ENCODE measurements at regions not wholly inside any gene's neighbourhood (a gene's known extent, or its start where the extent isn't known, plus 50 kb on each side); places are given as distances from the start of the nearest gene placed in this dataset.

DNA sequence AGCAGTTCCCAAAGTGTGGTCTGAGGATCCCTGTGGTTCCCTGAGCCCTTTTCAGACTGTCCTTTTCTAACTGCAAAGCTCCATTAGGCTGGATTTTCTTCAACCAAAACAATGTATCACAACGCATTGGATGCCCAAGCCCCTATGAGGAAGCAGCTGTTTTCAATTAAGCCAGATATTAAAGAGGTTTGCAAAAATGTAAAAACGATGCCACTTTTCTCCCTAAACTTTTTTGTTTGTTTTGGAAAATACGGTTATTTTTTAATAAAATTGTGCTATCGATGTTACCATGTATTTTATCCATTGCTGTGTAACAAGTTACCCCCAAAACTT is 170.4 kb upstream of the BCOR start:
- DNase-seq: no peak

DNA sequence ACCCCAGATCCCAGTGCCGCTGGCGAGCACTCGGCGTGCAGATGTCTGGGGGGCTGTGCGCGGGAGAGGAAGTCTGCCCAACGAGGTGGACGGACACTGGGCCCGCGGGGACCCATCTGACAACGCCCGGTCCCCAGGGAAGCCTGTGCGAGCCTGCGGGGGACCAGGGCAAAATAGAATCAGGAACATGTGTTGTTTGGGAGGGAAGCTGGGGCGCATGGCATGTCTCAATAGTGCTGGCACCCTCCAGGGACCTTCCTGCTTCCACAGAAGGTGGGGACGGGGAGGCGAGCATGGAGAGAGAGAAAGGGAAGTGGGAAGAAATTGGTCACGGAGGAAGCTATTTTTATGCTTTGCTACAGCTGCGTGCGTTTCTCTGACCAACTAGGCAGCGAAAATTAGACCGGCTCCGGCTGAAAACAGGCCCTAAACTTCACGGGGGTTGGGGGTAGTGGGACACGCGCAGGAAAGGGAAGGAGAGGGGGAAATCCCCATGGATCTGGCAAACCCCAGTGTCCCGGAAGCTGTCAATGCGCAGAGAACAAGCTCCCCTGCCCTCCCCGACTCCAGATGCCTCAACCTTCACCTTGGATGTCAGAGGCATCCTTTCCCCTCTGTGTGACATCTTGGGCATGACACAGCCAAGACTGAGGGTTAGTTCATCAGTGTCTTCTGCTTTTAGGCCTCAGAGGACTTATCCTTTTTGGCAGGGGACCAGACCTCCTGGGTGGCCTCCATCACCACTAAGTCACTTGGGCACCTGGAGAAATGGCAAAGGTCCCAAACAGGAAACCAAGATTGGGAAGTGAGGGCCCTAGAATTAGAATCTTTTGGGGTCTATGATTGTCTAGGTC is 169.8 kb upstream of the BCOR start:
- DNase-seq: no peak

DNA sequence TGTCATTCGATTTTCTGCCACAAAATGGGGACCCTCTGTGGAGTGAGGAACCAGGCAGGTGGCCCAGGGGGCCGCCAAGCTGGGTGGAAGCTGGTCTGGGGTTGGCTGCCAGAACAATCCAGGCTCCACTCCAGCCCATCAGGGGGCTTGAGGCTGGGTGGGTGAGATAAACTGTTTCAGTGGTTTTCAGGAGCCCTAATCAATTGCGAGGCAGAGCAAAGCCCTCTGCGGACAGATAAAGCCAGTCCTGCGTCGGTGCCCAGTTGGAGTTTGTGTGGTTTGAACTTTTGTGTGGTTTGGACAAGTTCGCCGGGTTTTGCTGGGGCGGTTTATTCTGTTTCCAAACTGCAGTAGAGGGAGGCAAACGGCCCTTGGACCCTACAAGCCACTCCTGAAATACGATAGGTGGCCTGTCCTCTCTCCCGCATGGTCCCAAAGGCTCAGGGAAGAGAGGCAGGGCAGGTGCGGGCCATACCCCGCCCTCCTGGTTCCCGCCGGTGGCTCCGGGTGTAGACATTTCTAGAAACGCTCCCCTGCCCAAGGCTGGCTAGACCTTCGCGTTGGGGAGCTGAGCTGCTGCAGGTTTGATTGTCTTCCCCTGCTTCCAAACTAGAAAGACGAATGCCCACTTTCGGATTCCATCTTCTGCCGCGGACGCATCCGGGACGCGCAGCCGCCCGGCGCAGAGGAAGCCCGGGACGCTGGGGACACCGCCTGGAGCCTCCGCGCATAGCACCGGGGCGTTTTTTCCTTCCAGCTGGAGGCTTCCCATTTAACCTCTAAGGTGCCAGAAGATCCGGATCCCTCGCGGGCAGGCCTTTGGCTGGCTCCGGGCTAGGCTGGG is 169.0 kb upstream of the BCOR start:
- DNase-seq: peak; percentile 35

DNA sequence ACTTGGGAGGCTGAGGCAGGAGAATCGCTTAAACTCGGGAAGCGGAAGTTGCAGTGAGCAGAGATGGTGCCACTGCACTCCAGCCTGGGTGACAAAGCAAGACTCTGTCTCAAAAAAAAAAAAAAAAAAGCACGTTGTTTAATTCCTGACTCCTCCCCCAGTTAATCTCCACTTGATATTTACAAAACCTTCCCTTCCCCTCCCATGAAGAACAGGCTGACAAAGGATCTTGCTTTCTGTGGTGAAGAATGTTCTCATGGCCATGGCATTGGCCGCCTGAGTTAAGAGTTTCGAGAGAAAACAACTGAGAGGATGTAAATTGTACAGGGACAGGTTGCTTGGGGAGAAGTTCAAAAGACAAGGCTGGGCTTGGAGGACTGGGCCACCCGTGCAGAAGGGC is 168.2 kb upstream of the BCOR start:
- DNase-seq: no peak

DNA sequence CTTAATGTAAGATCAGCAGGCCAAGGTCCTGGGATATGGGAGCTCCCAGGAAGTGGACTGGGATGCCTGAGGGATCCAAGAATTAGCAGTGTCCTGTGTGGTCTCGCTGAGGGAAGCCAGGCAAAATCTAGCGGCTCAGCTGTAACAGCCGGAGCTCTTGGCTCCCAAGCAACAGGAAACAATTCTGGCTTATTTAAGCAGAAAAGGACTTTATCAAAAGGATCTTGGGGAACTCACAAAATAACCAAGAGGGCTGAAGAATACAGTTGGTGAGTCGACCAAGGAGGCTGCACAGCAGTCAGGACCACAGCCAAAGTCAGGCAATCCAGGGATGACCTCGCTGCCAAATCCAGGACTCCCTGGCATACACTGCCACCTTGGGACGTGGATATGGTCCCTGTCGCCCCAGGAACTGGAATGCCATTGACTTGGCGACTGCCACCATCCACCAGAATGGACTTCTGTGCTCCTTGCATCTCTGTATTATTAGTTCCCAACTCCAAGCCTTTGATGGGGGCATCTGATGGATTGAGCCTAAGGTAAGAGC is 165.3 kb upstream of the BCOR start:
- DNase-seq: no peak

DNA sequence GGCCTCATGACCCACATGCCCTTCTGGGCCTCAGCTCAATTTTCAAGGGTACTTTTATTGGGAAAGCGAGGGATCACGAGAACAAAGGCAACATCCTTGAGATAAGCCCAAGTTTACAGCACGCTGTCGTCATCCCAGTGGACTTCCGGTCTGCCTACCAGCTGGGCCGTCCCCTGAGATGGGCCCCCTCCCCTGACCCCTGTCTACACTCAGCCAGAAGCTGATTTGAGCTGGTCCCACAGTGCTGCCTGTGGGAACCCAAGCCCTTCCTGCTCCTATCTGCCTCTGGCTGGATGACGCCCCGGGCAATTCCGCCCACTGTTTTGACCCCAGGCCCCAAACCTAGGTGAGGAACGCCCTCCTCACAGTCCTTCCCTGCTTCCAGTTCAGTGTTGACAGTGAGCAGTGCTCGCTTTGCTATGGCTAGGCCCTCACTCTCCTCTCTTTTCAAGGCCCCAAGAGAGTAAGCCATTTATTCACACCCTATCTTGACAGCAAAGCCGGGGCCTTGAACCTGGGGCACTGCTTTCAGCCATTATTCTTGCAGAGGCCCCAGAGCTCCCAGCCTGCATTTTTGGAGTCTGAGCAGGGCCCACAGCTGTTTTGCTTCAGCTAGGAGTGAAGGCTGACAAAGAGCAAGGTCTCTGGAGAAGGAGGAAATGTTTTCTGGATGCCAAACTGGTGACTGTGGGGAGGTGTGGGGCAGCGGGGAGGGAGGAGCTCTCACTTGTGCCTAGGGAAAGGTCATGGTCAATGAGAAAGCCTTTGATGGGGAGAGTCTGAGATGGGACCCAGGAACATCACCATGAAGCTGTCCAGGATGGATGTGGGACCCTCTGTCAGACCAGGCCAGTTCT is 164.6 kb upstream of the BCOR start:
- DNase-seq: no peak

DNA sequence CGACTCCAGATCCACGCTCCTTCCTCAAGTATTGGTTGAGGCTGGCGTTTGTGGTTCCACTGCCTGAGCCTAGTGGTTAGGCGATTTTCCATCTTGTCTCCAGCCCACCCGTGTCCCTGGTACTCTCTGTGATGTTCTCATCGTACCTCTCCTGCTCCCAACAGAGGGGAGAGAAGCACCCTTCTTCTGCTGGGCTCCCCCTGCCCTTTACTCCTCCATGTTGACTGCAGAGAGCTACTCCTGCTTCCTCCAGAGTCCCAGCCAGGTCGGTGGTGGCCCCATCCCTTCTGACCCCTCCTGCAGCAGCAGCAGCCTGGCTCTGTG is 164.0 kb upstream of the BCOR start:
- DNase-seq: no peak

DNA sequence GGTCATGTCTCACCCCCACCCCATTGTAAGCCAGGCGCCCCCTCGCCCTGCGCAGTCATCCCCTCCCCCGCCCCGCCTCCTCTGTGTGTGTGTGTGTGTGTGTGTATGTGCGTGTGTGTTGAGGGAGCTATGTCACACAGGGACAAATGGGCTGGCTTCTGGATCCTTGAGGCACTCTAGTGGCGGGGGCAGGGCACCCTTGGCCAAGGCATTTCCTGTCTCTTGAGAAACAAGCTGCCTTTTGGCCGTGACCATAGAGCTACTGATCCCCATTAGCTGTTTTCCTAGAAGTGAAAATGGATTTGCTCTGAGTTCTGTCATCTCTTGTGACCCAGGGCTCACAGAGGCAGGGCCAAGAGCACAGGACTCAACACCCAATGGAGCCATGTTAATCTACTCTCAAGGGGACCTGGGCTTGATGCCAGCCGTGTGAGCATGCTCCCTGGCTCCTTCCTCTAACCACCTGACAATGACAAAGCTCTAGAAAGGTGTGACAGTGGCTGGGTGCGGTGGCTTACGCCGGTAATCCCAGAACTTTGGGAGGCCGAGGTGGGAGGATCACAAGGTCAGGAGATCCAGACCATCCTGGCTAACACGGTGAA is 162.5 kb upstream of the BCOR start:
- DNase-seq: no peak

DNA sequence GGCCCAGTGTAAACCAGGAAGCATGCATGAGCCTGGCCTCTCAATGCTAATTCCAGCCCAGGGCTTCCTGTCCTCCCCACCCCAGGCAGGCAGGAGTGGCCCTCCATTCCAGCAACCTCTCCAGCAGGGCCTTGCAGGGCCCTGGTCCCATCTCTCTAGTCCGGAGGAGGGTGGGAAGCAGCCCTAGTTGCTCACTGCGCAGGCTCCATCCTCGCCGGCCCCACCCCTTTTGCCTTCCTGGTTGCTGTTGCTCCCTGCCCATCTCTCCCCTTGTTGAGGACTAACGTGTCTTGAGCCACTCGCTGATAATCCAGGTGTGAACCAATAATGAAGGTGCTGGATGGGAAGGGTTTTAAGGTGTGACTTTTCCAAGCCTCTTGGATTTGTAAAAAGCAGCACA is 161.2 kb upstream of the BCOR start:
- no peak for DNase-seq

DNA sequence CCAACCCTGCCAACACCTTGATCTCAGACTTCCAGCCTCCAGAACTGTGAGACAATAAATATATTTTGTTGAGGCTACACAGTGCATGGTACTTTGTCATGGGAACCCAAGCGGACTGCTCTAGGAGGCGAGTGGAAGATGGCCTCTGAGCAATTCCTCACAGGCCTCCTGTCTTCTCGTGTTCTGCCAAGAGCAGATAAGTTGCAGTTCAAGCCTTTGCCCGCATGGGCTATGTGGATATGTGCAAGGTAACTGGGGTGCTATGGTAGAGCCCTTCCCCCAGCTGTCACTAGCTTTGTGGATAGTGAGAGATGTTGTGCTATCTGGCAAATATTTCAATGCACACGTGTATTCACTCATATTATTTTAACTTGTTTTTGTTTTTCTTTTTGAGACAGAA is 156.0 kb upstream of the BCOR start:
- no peak for DNase-seq

DNA sequence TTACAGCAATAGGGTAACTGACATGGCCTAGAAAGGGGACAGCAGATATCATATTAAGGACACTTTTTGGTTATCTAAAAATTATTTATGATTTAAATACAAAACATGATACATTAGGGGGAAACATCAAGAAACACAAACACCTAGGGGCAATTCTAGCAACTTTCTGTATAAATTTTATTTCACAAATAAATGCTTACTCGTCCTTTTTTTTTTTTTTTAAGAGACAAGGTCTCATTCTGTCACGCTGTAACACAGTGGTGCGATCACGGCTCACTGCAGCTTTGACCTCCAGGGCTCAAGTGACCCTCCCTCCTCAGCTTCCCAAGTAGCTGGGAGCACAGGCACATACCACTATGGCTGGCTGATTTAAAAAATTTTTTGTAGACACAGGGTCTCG is 151.8 kb upstream of the BCOR start:
- no peak for DNase-seq

DNA sequence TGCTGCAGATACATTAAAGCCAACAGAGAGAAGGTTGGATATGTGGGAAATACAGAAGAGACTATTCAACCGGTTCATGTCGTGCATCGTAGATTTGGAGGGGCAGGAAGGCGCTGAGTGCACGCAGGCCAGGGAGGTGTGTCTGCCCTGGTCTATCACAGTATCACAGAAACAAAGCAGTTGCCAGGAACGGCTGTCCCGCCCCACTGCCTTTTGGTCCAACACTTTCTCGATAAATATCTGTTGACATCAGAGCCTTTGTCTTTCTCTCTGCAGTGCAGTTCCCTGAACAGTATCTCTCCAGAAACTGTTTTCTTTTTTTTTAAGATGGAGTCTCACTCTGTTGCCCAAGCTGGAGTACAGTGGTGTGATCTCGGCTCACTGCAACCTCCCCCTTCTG is 151.1 kb upstream of the BCOR start:
- DNase-seq: no peak

DNA sequence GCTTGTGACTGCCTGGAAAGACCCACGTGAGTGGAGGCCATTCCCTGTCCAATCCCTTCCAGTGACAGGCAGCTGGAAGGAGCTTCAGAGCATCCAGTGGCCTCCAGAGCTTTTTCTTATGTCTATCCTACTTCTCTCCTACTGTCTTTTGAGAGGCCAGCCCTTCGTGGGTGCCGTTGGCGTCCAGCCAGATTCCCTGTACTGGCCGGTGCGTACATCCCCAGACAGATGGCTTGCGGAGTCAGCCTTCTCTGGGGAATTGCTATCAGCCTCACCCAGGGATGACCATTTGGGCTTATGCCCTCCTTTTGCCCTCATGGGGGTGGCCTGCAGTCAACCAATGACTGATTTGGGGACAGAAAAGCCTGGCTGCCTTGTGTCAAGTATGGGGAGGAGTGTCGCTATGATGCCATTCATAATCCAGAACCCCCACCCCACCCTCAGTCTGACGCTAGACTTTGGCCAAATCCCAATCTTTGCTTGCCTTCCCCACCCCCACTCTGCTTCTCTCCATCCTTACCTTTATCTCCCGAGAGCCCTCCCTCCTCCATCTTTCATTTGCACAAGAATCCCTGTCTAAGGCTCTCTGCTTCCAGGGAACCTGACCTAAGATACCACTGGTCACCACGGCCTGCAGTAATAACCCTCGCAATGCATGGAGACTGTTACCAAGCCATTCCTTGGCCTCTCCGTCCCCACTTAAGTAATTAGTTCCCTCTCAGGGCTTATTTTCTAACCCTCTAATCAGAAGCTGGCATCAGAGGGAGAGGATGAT is 150.3 kb upstream of the BCOR start:
- no peak for DNase-seq

DNA sequence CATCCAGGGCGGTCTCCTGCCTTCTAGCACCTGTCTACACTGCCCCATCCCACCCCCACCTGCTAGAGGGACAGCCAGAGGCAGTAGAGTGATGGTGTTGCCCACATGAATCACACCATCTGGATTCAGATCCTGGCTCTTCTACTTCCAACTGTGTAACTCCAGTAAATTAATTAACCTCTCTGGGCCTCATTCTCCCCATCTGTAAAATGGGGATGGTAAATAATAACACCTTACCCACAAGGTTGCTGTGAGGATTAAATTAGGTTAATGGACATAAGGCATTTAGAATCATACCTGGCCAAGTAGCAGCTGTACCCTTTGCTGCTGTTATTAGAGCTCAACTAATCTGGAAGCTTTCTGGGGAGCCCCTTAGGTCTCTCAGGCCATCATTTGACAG is 149.6 kb upstream of the BCOR start:
- DNase-seq: no peak

DNA sequence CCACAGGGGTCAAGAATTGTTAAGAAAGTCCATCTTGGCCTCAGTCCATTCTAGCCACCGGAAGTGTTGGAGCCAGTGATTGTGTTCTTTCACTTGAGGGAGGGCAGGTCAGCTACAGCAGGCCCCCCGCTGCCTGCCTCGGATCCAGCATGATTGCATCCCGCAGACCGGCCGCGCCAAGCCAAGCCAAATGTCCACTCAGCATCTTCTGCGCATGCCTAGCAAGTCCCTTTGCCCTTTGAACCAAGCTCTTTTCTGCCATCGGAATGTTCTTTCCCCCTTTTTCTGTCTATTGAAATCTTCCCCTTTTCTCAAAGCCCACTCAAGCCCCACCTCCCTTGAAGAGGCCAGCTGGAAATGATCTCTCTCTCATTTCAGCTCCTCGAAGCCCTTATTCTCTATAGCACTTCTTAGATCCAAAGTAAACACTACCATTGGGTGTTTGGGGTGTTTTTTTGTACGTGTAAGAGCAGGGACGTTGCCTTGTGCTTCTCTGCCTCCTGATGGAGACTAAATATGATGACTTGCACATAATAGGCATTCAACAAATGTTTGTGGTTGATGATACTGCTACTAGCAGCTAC is 147.8 kb upstream of the BCOR start:
- DNase-seq: no peak

DNA sequence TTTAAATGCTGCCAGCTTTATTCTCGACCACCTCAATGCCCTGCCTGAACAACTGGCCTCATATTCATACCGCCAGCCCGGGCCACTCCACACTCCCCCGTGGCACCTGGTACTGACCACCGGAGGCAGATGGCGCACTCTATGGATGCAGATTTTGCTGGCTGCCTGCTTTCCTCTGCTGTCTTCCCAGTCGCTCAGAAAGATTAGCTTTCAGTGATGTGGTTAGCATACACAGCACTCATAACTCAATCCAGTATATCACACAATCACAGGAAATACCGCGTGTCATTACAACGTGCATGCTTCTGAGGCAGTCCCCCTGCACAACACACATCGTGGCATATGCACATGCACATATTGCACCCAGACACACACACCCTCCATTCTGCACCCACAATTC is 147.2 kb upstream of the BCOR start:
- DNase-seq: no peak

DNA sequence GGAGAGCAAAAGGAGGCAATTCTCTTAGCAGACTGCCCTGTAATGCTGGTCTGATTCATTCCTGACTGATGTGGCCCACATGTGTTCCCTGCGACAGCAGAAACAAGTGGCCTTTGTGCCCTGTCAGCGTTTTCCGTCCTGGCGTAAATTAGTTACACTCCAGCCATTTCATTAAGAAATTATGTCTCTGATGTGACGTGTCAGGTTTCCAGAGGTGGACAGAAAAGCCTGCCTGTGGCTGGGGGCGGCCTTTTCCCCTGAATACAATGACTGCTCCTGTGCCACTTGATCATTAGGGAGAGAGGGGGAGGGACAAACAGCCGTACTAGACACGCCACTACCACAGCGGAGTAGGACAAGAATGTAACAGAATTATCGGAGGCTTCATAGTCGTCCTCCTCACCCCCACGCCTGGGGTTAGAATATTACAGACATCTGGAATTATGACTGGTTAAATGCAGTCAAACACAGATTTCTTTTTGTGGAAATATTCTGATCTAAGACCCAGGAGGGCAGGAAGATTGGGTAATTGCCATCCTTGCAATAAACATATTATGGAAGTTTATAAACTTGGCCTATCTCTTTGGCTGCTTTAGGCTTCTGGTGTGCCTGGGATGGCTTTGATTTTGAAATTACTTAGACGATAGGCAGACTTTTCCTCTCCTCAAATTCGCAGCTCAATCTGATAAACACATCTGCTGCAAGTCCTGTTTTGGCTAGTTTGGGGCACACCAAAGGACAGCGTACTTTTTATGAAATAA is 146.2 kb upstream of the BCOR start:
- no peak for DNase-seq

DNA sequence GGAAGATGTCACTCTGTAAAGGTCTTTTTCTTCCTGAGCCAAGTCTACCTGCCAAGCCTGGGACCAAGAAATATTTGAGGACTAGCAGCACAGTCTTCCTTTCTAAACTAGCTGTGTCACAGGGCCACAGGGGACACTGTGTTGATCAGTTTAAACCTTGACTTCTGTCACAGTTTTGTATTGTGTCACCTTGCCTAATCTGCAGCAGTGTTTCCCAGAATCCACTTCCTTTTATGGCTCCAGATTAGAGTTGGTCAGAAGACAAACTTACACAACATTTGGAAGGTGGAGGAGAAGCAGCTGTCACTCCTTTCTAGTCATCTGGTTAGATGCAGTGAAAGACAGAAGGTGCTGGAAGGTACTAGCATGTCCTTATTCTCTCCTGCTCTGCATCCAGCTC is 143.1 kb upstream of the BCOR start:
- no peak for DNase-seq

DNA sequence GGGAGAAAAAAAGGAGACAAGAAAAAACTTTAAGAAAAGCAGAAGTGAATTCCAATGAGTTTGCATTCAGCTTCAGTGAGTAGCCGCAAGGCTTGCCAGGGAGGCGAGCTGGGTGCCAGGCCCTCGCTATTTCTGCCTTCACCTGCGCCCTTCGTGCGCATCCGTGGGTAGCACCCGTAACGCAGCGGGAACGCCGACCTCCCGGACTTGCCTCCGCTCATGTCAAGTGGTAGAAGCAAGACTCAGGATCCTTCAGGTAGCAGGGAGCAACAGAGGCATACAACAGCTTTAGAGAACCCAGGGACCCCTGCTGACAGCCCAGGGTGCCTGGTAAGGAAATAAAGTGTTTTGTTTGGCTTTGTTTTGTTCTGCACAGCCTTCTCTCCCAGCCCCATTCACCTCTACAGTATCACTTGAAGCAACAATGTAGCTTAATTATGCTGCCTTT is 140.0 kb upstream of the BCOR start:
- DNase-seq: no peak

DNA sequence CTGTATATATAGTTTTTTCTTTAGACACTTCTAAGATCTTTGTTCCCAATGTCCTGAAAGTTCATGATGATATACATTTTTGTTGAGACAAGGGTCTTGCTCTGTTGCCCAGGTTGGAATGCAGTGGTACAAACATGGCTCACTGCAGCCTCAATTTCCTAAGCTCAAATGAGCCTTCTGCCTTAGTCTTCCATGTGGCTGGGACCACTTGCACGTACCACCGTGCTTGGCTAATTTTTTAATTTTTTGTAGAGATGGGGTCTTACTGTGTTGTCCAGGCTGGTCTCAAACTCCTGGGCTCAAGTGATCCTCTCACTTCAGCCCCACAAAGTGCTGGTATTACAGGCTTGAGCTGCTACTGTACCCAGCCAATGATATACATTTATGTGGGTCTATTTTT is 132.9 kb upstream of the BCOR start:
- DNase-seq: no peak

DNA sequence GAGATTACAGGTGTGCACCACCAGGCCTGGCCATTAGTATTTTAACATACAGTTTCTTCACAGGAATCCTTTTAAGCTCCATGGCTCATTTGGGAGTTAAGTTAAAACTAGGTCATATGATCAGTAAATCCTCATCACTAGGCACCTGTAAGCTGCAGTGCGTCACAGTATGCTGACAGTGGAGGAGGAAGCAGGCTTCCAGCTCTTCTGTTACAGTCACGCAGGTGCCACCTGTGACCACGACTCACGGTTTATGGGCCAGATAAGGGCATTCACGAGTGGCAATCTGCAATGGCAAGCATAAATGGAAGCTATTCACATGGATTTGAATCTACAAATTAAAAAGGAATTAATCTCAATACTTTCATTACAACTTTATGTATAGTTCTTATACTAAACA is 129.4 kb upstream of the BCOR start:
- no peak for DNase-seq
